Endothelial cell (in vitro differentiated cells): ENCODE measurements at regions not wholly inside any gene's neighbourhood (a gene's known extent, or its start where the extent isn't known, plus 50 kb on each side); places are given as distances from the start of the nearest gene placed in this dataset.

Source experiments
- DNase-seq: peaks from one replicate; pipeline ENCODE4 v3.0.0; 2021; ENCODE audit warnings: low spot score
- H3K27ac Mint-ChIP-seq: one replicate; pipeline ENCODE4 v1.8.0; 2021; ENCODE audit warnings: mixed read lengths, inconsistent platforms; ENCODE audit not compliant: unreplicated experiment
- H3K27me3 Mint-ChIP-seq: one replicate; pipeline ENCODE4 v1.8.0; 2021; ENCODE audit warnings: mild to moderate bottlenecking, moderate library complexity, mixed read lengths, inconsistent platforms; ENCODE audit not compliant: unreplicated experiment
- H3K36me3 Mint-ChIP-seq: one replicate; pipeline ENCODE4 v1.8.0; 2021; ENCODE audit warnings: mild to moderate bottlenecking, low read depth, mixed read lengths, inconsistent platforms; ENCODE audit not compliant: unreplicated experiment
- H3K4me1 Mint-ChIP-seq: one replicate; pipeline ENCODE4 v1.8.0; 2021; ENCODE audit warnings: mild to moderate bottlenecking, mixed read lengths, inconsistent platforms; ENCODE audit not compliant: unreplicated experiment
- H3K4me3 Mint-ChIP-seq: one replicate; pipeline ENCODE4 v1.8.0; 2021; ENCODE audit warnings: mild to moderate bottlenecking, mixed read lengths, inconsistent platforms; ENCODE audit not compliant: unreplicated experiment
- H3K9me3 Mint-ChIP-seq: one replicate; pipeline ENCODE4 v1.8.0; 2021; ENCODE audit warnings: mixed read lengths, inconsistent platforms; ENCODE audit not compliant: unreplicated experiment
- TF ChIP-seq, protein P1 (sequence below): fragments of 200-600 bp; sonication (generic); IDR thresholded peaks from one replicate; pipeline ENCODE4 v1.5.0; 2021; ENCODE audit warnings: antibody characterized with exemption; ENCODE audit not compliant: unreplicated experiment

DNA sequence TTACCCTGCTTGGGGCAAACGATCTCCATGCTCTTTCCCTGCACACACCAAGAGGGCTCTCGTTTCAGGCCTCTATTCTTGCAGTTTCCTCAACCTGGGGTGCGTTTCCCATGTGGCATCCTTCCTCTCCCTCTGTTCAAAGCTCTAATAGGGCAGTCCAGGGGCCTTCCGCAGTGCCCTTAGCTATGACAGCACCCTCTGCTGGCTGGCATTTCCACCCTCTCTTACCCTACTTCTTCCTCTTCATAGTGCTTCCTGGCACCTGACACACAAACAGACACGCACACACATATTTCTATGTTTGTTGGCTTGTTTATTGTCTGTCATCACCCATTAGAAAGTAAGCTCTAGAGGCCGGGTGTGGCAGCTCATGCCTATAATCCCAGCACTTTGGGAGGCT, 294.0 kb downstream of the CLIC5 start:
- no peaks in the 10 kb centered on the region for H3K36me3 Mint-ChIP-seq
- no peaks in the 10 kb centered on the region for H3K27me3 Mint-ChIP-seq
- TF ChIP-seq, protein P1, sequence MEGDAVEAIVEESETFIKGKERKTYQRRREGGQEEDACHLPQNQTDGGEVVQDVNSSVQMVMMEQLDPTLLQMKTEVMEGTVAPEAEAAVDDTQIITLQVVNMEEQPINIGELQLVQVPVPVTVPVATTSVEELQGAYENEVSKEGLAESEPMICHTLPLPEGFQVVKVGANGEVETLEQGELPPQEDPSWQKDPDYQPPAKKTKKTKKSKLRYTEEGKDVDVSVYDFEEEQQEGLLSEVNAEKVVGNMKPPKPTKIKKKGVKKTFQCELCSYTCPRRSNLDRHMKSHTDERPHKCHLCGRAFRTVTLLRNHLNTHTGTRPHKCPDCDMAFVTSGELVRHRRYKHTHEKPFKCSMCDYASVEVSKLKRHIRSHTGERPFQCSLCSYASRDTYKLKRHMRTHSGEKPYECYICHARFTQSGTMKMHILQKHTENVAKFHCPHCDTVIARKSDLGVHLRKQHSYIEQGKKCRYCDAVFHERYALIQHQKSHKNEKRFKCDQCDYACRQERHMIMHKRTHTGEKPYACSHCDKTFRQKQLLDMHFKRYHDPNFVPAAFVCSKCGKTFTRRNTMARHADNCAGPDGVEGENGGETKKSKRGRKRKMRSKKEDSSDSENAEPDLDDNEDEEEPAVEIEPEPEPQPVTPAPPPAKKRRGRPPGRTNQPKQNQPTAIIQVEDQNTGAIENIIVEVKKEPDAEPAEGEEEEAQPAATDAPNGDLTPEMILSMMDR: no peak
- peaks cover 5% of the 10 kb centered on the region for H3K4me1 Mint-ChIP-seq
- H3K9me3 Mint-ChIP-seq: no peaks in the 10 kb centered on the region
- H3K4me3 Mint-ChIP-seq: no peak overlapping the region
- H3K27ac Mint-ChIP-seq: no peak overlapping the region
- DNase-seq: no peak

DNA sequence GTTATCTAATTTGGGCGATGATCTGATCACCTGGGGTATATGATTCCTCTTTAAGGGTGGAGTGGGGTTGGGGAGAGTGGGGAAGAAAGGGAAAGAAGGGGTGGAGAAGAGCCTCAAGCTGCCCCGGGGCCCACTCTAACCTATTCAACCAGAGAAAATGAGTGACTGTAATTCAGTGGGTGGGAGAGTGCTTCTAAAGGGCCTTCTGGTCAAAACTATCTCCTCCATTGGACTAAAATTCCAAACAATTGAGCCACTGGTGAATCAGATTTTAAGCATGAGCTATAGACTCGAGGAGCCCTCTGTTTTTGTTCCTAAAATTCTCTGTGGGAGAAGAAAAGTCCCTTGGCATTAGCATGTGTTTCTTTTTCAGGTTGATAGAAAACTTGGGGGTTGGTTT, 296.8 kb downstream of the CLIC5 start:
- Mint-ChIP-seq H3K9me3 (no peaks in the 10 kb centered on the region), H3K4me1 (peaks cover 16% of the 10 kb centered on the region), H3K27me3 (no peaks in the 10 kb centered on the region), H3K36me3 (no peaks in the 10 kb centered on the region), H3K4me3 (no peak overlapping the region), H3K27ac (no peak overlapping the region)
- no peak for DNase-seq
- TF ChIP-seq, protein P1: no peak

DNA sequence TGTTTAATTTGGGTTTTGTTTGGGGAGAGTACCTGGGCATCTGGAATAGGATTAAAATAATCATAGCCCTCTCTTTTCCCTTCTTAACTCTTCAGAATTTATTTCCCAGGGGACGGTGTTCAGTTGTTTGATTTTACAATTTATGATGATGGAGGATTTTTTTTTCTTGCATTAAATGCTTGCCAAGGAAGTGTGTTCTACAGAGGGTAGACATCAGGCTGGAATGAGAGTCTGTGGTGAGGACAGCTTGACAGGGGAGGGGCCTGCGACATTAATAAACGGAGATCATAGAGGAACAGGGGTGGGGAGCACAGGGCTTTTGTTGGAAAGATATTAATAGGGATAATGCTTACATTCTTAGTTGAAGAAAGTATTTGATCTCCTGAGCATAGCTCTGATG, 297.5 kb downstream of the CLIC5 start:
- H3K36me3 Mint-ChIP-seq: no peaks in the 10 kb centered on the region
- no peak overlapping the region for H3K4me3 Mint-ChIP-seq
- H3K4me1 Mint-ChIP-seq: peaks cover 16% of the 10 kb centered on the region
- H3K9me3 Mint-ChIP-seq: no peaks in the 10 kb centered on the region
- H3K27me3 Mint-ChIP-seq: no peaks in the 10 kb centered on the region
- DNase-seq: no peak
- TF ChIP-seq, protein P1: no peak
- H3K27ac Mint-ChIP-seq: no peak overlapping the region

DNA sequence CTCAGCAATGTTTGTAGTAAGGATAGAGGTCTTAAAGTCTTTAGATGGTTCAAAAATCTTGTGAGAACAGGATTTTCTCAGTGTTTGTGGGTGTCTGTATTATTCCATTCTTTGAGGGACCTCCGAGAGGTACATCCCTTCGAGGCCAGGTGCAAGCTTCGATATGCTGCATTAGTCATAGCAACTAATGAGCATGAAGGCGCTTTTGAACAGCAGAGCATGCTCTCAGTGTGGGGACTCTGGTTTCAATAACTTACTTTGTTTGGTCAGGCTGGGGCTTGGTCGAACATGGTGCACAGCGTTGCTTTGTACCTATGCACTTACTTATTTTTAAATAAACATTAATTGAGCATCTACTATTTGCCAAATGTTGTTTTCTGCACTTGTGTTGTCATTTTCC, 297.9 kb downstream of the CLIC5 start:
- no peaks in the 10 kb centered on the region for H3K36me3 Mint-ChIP-seq
- H3K4me1 Mint-ChIP-seq: peaks cover 16% of the 10 kb centered on the region
- H3K27me3 Mint-ChIP-seq: no peaks in the 10 kb centered on the region
- H3K27ac Mint-ChIP-seq: no peak overlapping the region
- TF ChIP-seq, protein P1: no peak
- no peak for DNase-seq
- no peak overlapping the region for H3K4me3 Mint-ChIP-seq
- H3K9me3 Mint-ChIP-seq: no peaks in the 10 kb centered on the region

DNA sequence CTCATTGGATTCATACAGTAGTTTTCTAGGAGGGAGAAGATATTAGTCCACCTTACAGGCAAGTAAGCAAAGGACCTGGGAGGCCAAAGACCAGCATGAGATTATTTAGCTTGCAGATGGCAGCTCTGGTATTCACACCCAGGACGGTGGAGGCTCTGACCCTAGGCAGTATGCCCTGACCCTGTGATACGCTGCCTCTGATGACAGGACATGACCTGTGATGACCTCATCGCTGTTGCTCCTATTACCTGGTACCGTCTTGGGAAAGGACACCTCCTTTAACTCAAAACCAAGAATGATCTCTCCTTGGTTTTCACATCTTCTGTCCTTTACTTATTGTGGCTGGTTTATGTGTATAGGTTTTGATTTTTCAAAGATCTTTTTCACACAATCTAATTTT, 298.6 kb downstream of the CLIC5 start:
- TF ChIP-seq, protein P1: no peak
- Mint-ChIP-seq H3K27ac (no peak overlapping the region), H3K4me3 (no peak overlapping the region), H3K9me3 (no peaks in the 10 kb centered on the region), H3K4me1 (peaks cover 16% of the 10 kb centered on the region), H3K27me3 (no peaks in the 10 kb centered on the region), H3K36me3 (no peaks in the 10 kb centered on the region)
- no peak for DNase-seq
